ENCODE measurements at regions not wholly inside any gene's neighbourhood (a gene's known extent, or its start where the extent isn't known, plus 50 kb on each side); places are given as distances from the start of the nearest gene placed in this dataset.

DNA sequence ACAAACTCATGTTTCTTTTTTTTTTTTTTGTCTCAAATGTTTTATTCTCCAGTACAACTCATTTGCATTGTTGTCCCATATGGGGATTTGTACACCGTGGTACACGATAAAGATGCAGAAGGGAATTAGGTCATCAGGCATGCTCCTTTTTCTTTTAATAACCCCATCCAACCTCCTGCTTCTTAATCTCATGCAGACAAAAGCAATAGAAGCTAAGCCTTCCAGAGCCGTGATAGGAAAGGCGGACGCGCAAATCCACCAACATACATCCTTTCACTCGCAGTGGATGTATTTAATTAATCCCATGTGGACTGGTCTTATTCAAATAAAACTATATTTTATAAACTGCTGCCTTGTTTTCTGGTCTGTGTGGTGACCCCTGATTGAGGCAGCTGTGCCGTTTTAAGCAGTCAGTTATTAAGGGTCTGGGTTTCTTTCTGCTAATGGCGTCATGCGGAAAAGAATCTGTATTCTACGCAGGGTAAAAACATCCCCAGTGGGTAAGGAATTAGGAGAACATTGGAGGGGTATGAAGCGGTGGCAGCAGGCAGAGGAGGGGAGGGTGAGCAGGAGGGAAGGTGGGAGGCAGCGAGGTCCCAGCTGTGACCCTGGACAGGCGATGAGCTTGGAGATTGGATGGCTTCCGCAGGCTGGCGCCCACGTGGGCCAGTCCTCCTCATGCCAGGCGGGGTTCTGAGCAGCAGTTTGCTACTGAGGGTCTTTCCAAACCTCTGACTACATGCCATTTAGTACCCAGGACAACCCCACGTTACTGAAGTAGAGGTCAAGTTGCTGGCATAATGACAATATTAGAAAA, 172.8 kb downstream of the LINC00237 start:
- DNase-seq, result no peak

DNA sequence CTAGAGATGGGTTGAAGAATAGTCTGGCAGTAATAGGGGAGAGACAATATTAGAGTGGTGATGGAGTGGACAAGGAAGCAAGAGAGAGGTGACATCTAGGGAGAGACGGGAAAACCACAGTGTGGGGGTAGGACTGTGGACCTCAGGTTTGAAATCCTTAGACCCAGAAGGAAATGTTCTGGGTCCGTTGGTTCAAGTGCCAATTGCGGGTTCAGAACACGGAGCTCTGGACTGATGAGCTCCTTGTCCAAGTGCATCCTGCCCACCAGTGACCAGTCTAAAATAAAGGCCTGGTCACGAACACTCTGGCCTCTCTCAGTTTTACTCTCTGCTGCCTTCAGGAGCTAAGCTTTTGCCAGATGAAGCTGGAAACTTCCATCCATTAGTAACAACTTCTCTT, 174.0 kb downstream of the LINC00237 start:
- DNase-seq, result no peak

DNA sequence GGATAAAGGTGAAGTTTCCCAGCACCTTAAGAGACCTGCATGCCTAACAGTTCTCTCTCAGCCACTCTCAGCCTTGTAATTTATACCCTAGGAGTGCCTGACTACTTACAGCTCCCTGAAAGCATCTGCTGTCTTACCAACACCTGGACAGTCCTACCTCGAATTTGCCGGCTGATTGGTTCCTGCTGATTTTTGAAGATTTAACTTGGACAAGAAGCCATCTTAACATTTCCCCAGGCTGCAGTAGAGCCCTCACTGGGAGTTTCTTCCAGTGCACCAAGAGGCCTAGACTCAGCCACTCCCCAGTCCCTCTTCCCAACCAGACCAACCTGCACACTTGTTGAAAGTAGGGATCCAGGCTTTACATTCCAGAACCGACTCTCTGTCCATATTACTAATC, 174.5 kb downstream of the LINC00237 start:
- DNase-seq, result no peak

DNA sequence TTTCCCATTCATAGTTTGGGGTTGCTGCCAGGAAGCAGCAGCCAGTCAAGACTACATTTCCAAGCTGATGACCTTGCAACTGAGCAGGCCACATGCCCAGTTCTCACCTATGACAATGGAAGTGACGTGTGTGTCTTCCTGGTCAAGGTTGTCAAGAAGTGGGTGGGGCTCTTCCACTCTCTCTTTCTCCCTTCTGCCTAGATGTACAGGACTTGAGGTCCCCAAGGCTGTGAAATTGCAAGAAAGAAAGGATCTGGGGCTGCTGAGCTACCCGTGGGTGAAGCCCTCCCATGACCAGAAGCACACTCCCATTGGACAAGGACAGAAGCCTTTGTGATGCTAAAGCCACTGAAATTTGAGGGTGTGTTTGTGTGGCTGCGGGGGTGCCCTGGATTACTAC, 175.1 kb downstream of the LINC00237 start:
- no peak for DNase-seq

DNA sequence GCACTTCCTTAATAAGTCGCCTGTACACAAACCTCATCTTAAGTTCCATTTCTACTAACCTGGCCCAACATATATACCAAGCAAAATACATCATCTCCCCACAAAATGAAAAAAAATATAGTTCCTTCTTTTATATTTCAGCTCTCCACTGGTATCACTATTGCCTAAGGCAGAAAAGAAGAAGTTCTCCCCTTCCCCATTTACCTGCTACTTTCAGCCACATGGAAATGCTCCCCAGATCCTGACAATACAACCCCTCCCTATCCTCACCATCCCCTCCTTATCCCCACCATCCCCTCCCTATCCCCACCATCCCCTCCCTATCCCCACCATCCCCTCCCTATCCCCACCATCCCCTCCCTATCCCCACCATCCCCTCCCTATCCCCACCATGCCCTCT, 175.7 kb downstream of the LINC00237 start:
- no peak for DNase-seq

DNA sequence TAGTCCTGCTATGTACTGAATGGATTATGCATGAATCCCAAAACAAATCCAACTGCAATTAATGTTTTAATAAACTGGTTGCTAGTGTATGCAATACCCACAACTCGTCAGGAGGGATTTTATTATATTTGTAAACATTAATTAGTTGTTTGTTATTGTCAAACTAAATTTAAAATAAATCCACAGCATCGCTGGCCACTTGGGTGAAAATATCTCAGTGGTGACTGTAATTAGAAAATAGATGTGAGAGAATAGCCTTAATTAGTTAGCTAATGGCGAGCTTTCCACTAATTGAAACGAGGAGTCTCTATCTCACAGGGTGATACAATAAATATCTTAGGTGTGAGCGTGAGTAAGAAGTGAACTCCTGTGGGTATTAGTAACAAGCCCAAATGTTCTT, 176.8 kb downstream of the LINC00237 start:
- no peak for DNase-seq

DNA sequence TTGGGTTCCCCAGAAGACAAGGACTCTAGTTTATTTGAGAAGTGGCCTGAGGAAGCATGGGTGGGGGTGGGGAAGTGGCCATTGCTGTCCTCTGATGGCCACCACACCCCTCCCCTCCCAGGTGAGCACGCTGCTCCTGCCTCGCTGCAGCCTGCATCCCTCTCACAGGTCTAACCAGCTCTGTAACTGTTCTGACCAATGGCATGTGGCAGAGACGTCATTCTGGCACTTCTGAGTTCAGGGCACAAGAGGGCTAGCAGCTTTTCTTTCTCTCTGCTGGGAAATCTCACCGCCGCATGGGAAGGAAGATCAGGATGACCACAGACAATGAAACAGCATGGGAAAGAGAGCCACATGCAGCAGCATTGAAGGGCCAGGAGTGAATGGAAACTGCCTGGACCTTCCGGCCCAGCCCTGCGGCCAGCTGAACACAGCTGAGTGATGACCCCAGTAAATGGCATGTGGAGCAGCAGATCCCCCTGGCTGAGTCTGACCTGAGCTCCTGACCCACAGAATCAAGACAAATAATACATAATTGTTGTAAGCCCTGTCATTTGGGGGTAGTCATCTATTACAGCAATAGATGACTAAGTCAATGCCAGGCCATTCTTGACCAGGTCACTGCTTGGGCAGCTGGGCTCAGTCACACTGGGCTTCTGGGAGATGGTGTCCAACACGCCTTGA, 179.8 kb downstream of the LINC00237 start:
- no peak for DNase-seq

DNA sequence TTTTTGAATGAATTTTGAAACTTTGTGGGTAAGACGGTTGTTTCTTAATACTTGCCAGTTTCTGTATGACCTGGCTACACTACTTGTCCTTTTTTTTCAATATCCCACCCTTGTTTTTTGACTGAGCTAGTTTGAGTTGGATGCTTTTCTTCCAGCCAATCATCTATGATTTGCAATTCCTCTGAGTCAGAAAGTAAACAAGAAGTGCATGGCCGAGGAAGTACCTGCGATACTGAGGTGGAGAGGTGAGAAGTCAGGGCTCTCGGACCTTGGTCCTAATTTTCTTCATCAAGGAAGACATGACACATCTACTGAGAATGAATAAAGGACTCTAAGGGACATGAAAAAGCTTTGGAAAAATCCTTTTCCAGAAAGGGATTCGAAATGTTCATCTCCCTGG, 185.7 kb downstream of the LINC00237 start:
- DNase-seq, result no peak

DNA sequence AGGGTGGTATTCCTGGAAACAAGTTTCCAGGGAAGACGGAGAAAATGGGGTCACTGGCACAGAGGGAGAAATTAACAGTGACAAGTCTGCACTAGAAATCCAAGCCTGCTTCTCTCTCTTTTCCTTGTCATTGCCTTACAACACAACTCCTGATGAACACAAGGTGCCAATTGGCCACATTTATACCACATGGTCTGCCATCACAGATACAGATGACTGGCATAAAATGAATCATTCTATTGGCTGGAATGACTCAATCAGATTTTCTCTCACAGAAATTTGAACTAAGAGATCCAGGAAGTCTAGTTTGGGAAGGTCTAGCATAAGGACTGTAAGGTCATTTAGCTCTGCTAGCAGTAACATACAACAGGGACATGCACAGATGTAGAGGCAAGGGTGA, 190.3 kb downstream of the LINC00237 start:
- no peak for DNase-seq

DNA sequence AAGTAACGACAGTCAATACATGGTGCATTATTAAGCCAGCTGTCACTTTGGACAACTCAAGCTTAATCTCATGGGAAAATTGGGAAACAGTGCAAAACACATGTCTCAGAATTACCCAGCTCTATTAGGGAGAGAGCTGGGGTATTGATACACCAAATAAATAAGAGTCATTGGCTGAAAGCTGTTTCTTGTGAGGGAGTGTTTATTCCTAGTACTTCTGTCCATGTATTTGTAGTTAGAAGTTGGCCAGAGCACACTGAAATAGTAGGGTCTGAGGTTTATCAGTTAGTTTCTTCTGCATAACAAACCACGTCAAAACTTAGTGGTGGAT, 192.0 kb upstream of the RALGAPA2 start:
- DNase-seq, result no peak

DNA sequence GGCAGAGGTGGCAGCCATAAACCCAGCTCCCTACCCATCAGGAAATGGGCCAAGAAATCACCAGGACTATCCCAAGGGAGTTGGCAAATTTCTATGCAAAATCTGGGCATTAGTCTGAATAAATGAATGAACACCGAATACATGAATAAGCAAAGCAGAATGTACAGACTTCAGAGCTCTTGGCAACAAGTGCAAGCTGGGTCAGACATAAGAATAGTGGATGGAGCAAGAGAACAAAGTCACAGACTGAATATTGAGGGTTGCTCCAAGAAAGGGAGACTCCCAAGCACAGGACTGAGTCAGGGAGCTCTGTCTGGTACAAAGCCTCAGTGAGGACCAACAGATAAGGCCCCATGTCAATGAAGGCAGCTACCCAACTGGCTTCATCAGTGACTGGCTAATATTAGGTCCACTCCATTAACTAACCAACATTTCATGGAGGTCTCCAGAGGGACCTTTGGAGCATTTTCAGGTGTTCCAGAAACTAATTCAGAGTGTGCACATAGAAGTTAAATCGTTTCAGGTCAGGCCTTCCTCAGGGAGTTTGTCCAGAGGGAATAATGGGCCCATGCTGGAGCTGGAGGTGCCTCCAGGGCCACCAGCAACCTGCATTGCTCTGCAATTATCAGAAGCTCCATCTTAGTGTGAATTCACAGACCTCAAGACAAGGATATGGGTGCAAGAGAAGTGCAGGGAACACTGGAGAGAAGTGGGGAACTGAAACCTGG, 191.5 kb upstream of the RALGAPA2 start:
- DNase-seq, result no peak

DNA sequence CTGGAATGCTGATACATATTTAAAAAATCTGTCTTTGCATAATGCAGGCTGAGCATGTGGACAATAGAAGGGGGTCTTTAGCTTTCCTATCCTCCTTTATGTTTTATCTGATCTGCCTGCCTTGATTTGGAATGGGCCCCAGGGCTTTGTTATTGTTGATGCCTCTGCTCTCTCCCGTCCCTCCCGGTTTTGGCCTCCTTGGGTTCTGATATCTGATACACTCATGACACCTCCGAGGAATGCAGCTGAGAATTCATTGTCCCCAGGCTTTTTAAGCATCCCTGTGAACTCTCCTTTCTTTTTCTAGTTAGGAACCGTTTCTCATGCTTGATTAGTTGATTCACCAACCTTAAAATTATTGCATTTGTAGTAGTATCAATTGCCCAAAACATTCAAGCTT, 185.5 kb upstream of the RALGAPA2 start:
- DNase-seq, result no peak

DNA sequence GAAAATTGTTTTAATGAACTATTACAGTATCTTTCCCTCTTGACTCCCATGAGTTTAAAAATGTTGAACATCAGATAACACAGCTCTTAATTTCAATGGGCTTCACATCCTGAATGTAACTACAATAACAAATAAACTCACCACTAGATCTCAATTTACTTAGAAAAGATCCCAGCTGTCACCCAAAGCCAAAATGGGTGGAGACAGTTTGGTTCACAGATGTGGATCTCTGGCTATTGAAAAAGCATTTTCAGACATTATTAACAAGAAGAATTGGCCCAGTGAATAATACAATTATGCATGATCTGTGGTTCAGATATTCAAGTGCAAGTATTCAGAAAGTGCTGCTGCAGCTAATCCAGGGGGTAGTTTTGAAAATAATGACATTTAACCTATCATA, 184.7 kb upstream of the RALGAPA2 start:
- no peak for DNase-seq

DNA sequence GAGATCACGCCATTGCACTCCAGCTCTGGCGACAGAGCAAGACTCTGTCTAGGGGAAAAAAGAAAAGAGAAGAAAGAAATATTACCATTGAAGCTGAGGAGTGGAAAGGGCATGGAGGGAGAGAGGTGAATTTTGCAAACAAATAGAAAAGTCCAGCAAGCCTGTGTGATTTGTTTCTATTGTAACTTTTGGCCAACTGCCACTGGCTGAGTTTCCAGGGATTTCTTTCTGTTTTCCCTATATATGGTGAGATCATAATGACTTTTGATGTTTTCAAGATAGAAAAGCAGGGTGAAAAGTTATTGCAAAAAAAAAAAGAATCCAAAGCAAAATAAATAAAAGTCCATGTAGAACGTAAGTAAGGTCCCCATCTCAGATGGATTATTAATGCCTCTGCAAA, 184.2 kb upstream of the RALGAPA2 start:
- no peak for DNase-seq

DNA sequence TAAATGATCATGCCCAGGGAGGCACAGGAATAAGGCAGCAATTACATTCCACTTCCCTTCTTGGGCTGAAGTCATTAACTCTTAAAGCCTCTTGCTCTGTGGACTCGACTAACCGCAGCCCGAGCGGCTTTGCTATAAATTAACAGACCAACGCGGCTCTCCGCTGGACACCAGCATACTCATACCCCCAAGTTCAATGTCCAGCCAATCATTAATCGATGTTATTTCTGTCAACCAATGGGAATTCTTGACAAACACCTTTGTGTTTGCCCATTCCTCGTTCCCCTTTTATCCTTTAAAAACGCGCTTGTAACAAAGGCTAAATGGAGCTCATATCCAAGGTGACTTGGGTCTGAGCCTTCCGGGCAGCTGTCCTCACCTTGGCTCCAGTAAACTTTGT, 183.1 kb upstream of the RALGAPA2 start:
- DNase-seq, result no peak

DNA sequence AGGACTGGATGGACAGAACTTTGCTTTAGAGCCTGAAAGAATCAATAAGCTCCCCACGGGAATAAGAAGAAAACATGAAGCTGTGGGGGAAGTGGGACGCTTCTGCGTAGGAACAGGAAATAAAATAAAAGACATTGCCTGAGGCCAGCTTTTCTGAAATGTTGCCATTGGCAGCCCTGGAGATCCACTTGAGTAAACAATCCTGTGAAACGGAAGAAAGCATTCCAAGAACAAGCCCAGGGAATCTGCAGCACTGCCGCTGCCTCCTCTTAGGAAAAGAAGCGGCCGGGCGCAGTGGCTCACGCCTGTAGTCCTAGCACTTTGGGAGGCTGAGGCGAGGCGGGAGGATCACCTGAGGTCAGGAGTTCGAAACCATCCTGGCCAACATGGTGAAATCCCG, 182.3 kb upstream of the RALGAPA2 start:
- no peak for DNase-seq

DNA sequence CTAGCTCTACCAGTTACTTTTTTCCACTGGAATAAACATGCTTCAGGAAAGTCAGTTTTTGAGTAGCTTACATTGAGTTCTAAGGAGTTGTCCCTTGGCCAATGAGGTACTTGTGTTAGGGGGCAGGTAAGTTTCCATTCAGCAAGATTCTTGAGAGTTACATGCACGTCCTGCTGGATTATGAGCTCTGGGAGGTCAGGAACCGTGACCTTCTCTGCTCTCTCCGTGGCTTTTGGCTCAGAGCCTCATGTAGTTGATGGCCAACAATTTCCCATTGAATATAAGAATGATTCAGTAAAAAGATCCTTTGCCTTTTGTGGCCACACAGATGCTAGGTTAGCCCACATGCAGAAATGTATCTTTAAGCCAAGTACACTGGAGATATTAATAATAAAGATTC, 181.8 kb upstream of the RALGAPA2 start:
- no peak for DNase-seq

DNA sequence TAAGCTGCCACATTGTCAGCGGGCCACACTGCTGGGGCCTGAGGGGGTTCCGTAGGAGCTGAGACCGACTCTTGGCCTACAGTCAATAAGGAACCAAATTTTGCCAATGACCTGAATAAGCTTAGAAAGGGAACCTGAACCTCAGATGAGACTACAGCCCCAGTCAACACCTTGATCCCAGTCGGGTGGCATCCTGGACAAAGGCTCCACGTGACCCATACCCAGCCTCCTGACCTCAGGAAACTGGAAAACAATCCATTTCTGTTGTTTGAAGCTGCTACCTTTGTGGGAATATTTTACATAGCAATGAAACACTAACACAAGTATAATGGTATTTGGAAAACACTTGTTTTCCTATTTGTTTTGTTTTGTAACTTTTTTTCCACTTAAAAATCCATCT, 179.9 kb upstream of the RALGAPA2 start:
- no peak for DNase-seq

DNA sequence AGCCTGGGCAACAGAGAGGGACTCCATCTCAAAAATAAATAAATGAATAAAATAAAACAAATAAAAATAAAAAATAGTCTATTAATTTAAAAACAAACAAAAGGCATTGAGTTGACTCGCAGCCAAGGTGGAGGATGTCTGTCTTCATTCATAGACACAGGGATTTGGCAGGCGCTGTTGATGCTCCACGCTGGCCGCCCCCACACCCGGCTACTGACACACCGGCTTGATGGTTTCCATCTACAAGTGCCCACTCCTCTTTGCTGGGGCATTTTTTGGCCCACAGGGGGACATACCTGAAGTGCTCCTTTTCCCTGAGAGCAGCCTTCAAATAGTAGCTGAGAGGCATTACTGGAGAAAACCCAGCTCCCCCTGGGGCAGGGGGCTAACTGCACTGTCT, 178.3 kb upstream of the RALGAPA2 start:
- no peak for DNase-seq

DNA sequence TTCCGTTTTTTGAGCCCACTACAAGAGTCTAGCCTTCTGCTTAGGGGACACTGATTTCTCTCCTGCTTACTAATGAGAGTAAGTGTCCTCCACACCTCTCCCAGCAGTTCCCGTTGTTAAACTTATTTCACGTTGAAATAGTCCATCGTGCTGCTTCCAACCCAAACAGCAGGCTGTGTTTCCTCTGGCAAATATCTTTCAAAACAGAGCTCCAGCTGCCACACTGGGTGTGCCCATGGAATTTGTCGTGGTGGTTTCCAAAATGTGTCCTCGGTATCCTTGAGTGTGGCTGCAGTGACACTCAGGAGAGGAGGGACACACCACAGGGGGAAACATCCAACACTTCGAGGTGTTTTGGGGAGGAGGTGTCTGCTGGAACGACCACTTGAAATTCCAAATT, 176.5 kb upstream of the RALGAPA2 start:
- no peak for DNase-seq

DNA sequence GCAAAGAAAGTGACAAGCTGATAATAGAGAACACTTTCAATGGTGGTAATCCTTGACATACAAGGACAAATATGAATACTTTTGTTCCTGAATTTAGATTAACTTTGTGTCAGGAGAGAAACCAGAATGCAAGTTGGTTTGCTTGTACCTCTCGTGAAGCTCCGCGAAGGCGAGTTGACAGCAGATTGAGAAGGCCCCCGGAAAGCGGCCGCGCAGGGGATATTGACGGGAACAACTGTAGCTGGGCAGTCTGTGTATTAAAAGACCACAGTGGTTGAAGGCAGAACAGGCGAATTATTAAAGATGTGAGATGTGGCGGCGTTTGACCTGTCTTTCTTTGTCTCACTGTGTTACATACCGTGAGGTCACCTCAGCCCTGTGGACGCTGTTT, 175.8 kb upstream of the RALGAPA2 start:
- no peak for DNase-seq

DNA sequence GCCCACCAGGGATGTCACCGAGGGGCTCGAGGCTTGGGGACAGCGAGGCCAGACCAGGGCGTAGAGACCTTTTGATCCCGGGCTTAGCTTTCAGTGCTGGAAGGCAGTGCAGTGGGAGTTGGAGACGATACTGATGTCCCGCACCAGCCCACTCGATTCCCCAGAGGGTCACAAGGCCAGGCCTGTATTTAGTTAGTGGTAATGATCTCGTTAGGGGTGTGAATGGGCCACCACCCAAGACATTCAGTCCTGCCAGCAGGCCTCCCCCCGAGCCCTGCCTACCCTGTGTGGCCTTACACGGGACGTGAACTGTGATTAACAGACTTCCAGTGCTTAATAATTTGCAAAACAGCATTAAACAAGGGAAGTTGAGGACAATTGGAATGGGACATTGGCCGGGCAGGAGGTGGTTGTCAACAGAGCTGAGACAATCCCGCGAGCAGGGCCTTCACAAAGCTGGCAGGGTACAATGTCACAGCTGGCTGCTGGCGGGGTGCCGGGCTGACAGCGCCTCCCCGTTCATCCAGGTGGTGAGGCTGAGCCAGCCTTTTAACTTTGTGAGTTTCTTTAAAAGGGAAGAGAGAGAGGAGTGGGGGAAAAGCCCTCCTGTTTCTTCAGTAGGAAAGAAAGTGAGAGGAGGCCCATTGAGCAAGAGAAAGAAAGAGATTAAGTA, 175.3 kb upstream of the RALGAPA2 start:
- no peak for DNase-seq

DNA sequence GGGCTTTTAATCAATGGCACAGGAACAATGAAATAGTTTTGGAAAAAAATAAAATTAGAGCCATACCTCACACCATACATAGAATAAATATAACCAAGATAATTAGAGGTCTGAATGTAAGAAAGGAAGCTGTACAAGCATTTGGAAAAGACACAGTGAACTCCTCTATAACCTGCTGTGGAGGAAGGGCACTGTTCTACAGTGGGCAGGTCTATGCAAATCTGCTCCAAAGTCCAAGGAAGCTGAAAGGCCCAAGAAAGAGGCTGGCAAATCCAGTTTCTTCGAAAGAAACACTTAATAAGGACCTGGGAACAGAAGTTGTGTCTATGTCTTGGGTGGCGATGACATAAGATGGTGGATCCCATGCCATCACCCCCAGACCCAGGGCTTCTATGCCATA, 169.4 kb upstream of the RALGAPA2 start:
- no peak for DNase-seq

DNA sequence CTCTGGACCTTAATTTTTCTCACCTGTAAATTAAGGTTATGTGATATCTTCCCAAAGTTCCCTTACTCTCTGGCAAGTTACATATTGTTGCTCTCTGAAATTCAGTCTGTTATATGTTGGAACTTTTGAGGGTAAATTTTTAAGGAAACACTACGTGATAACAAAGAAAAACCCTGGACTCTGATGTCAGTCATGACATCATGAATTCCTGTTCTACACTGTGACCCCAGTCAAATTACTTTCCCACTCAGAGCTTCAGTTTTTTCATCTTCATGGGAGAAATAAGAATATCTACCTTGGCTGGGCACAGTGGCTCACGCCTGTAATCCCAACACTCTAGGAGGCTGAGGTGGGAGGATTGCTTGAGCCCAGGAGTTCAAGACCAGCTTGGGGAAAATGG, 164.6 kb upstream of the RALGAPA2 start:
- DNase-seq, result no peak

Data from activated T-cell treated with anti-CD3 and anti-CD28 coated beads, Interleukin-2, amount 50 U/mL, for 1 hour (primary cell).